ENCODE measurements at regions not wholly inside any gene's neighbourhood (a gene's known extent, or its start where the extent isn't known, plus 50 kb on each side); places are given as distances from the start of the nearest gene placed in this dataset.

- DNase-seq: no peak
- no peak for TF ChIP-seq CTCF (IDR thresholded peaks at IDR 0.05; ENCODE audit: low read depth, low read length, missing control alignments)
- Histone ChIP-seq H3K27me3 (replicated peaks) (no peaks in the 10 kb centered on the region), H3K4me3 (ENCODE audit: low read depth, low read length) (no peak overlapping the region), H3K36me3 (replicated peaks) (no peaks in the 10 kb centered on the region), H3K27ac (no peak overlapping the region)
- in situ Hi-C loops (cut with HindIII; ENCODE audit: low pct_ligation_motif_present, low sequenced_read_pairs): no loop called here
These were observed 129.3 kb downstream of the COPS8 start for GRCh38 chr2:237214963-237215362.

- no peak overlapping the region for H3K4me3 ChIP-seq (ENCODE audit: low read depth, low read length)
- no peak for DNase-seq
- H3K27me3 ChIP-seq (replicated peaks): no peaks in the 10 kb centered on the region
- no peaks in the 10 kb centered on the region for H3K36me3 ChIP-seq (replicated peaks)
- TF ChIP-seq CTCF (IDR thresholded peaks at IDR 0.05; ENCODE audit: low read depth, low read length, missing control alignments): no peak
- in situ Hi-C loops (cut with HindIII; ENCODE audit: low pct_ligation_motif_present, low sequenced_read_pairs): no loop called here
- no peak overlapping the region for H3K27ac ChIP-seq
These were observed 132.4 kb downstream of the COPS8 start for GRCh38 chr2:237217995-237218616.

GRCh38 chr2:237218756-237219155 lies 133.1 kb downstream of the COPS8 start:
- in situ Hi-C loops (cut with HindIII; ENCODE audit: low pct_ligation_motif_present, low sequenced_read_pairs): no loop called here
- no peak for DNase-seq
- Histone ChIP-seq H3K4me3 (ENCODE audit: low read depth, low read length) (no peak overlapping the region), H3K27me3 (replicated peaks) (no peaks in the 10 kb centered on the region), H3K27ac (no peak overlapping the region), H3K36me3 (replicated peaks) (no peaks in the 10 kb centered on the region)
- TF ChIP-seq CTCF (IDR thresholded peaks at IDR 0.05; ENCODE audit: low read depth, low read length, missing control alignments): no peak

- no peak for DNase-seq
- in situ Hi-C loops (cut with HindIII; ENCODE audit: low pct_ligation_motif_present, low sequenced_read_pairs): no loop called here
- Histone ChIP-seq H3K4me3 (ENCODE audit: low read depth, low read length) (no peak overlapping the region), H3K36me3 (replicated peaks) (no peaks in the 10 kb centered on the region), H3K27me3 (replicated peaks) (no peaks in the 10 kb centered on the region), H3K27ac (no peak overlapping the region)
- TF ChIP-seq CTCF (IDR thresholded peaks at IDR 0.05; ENCODE audit: low read depth, low read length, missing control alignments): no peak
These were observed 134.1 kb downstream of the COPS8 start for GRCh38 chr2:237219826-237220225.

- Histone ChIP-seq H3K27me3 (replicated peaks) (no peaks in the 10 kb centered on the region), H3K4me3 (ENCODE audit: low read depth, low read length) (no peak overlapping the region), H3K27ac (peak overlapping the region; percentile 79), H3K36me3 (replicated peaks) (no peaks in the 10 kb centered on the region)
- no peak for TF ChIP-seq CTCF (IDR thresholded peaks at IDR 0.05; ENCODE audit: low read depth, low read length, missing control alignments)
- no peak for DNase-seq
- in situ Hi-C loops (cut with HindIII; ENCODE audit: low pct_ligation_motif_present, low sequenced_read_pairs): no loop called here
These were observed 135.8 kb downstream of the COPS8 start for GRCh38 chr2:237221443-237221842.

- H3K36me3 ChIP-seq (replicated peaks): no peaks in the 10 kb centered on the region
- no peak for TF ChIP-seq CTCF (IDR thresholded peaks at IDR 0.05; ENCODE audit: low read depth, low read length, missing control alignments)
- peak overlapping the region; percentile 79 for H3K27ac ChIP-seq
- H3K27me3 ChIP-seq (replicated peaks): no peaks in the 10 kb centered on the region
- peak; percentile 60 for DNase-seq
- H3K4me3 ChIP-seq (ENCODE audit: low read depth, low read length): no peak overlapping the region
- in situ Hi-C loops (cut with HindIII; ENCODE audit: low pct_ligation_motif_present, low sequenced_read_pairs): no loop called here
These were observed 136.5 kb downstream of the COPS8 start for GRCh38 chr2:237222178-237222577.
